RKO (cell line): ENCODE measurements at regions not wholly inside any gene's neighbourhood (a gene's known extent, or its start where the extent isn't known, plus 50 kb on each side); places are given as distances from the start of the nearest gene placed in this dataset.

Source experiments
- DNase-seq: peaks from one replicate; pipeline ENCODE4 v3.0.0-alpha.2; 2016; ENCODE audit warnings: low spot score

DNA sequence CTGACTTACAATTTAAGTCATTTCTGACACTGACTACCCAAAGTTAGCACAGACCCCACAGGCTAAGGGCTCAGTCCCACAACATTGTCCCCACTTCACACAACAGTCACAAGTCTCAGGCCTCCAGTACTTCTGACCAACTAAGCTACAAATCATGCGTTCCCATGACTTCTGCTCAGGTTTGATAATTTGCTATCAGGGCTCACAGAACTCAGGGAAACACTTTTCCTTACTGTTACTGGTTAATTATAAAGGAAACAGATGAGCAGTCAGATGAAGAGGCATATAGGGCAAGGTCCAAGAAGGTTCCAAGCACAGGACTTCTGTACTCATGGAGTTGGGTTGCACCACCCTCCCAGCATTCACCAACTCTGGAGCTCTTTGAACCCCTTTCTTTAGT is 151.2 kb upstream of the TNR start:
- no peak for DNase-seq

DNA sequence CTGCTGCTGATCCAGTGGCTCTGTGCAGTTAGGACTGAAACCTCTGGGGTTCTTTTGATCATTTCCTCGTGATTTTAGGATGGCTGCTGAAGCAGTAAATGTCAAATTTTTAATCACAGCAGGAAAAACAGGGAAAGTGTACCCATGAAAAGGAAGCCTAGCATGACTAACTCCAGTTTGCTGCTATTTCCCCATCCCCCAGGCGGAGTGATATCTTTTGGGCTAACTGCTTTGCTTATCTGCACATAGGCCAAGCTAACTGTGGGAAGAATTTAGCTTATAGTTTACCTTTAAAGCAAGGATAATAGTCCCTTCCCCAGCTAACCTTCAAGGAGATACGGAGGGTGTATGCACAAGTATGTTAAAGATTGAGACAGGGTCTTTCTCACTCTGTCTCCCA is 149.8 kb upstream of the TNR start:
- no peak for DNase-seq

DNA sequence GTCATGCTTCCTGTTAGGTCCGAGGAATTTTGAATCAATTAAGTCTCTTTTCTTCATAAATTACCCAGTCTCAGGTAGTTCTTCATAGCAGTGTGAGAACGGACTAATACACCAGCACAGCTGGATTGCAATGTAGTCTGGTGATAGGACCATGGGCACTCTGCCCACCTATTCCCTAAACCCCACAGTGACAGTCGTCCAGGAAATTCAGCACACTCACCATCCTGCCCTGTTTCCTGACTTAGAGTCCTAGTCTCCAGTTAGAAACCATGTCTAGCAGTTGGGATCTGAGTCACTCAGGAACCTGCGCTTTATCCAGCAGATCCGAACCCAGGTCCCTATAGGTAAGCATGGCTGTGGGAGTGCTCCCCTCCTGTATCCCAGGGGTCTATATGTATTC is 149.3 kb upstream of the TNR start:
- no peak for DNase-seq

- DNase-seq, result no peak
Observed at GRCh38 chr1:175891783-175892309, 148.5 kb upstream of the TNR start.

GRCh38 chr1:175890958-175891357 is 147.6 kb upstream of the TNR start:
- DNase-seq, result no peak

DNA sequence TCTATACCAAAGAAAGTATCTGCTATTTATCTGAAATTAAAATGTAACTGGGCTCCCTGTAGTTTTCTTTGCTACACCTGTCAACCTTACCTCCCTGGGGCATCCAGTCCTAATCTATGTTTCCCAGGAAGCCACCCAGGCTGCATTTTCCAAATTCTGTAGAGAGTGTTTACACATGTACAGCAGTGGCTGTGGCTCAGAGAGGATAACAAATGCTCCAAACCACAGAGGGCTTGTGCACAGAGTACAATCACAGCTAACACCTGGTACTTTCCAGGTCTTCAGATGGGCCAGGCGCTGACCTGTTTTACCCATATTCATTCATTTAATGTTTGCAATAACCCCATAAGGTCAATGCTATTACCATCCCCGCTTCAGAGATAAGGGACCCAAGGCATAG is 146.5 kb upstream of the TNR start:
- no peak for DNase-seq

GRCh38 chr1:175888996-175889395 is 145.6 kb upstream of the TNR start:
- no peak for DNase-seq

- peak; percentile 67 for DNase-seq
Observed at GRCh38 chr1:175887981-175888428, 144.6 kb upstream of the TNR start.

DNA sequence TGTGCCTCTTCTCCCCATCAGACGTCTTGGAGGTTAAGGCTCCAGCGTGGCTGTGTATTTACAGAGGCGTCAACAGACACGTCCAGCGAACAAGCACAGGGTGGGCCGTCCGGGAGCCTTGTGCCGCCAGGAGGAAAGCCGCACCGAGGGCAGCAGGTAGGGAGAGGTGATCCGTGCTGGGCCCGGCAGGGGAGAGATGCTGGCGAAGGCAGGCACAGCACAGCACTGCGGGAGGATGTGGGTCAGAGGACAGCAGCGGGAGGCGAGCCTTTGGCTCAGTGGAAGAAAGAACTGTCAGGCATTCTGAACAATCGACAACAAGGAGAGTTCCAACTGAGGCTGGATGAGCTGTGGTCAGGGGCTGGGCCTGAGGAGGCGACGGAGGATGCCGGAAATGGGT is 144.1 kb upstream of the TNR start:
- DNase-seq, result no peak

DNA sequence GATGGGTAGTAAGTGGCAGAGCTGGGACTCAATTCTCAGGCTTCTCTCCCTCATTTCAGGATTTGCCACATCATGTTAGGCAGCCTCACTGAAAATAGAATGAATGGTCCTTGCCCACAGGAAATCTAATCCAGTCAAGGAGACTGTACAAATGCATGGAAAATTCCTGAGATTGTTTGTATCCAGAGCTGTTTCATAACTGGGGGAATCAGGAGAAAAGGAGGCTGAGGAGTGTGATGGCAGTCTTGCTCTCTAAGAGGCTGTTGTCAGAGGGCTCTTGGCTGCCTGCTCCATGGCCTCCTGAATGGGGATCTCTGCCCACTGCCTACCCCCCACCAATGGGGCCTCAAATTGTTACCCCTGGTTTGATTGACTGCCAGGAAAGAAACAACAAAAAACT is 141.9 kb upstream of the TNR start:
- DNase-seq, result no peak

DNA sequence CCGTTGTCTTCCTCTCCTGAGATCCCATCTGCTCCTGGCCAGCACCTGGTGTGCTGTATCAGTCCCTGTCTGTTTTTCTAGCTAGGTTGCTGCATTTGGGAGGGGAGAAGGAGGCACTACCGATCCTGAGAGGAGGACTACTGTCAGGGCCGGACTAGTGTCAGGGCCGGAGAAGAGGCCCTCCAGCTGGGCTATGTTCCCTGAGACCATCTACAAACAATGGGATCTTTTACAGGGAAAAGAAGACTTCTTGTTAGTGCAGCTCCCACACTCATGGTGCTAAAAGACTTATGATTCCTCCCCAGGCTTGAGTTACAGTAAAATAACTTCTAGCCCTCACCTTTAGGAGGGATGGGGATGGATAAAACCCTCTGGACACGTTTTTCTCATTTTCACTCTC is 141.0 kb upstream of the TNR start:
- no peak for DNase-seq

DNA sequence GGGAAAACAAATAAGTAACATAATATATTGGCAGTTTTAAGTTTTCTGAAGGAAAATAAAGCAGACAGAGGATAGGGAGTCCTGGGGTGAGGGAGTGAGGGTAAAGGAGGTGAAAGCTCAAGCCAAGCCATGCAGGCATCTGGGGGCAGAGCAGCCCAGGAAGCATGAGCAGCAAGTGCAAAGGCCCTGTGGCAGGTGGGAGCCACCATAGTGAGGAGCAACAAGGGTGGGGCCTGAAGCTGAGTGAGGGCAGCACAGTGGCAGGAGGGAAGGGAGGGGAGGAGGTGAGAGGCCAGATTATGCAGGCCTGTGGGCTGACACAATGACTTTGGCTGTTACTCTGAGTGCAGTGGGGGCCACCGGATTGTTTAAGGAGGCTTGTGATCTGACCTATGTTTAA is 138.8 kb upstream of the TNR start:
- DNase-seq, result no peak

GRCh38 chr1:175881246-175881976 is 138.0 kb upstream of the TNR start:
- DNase-seq, result no peak

GRCh38 chr1:175878775-175879174 is 135.4 kb upstream of the TNR start:
- peak; percentile 37 for DNase-seq

DNA sequence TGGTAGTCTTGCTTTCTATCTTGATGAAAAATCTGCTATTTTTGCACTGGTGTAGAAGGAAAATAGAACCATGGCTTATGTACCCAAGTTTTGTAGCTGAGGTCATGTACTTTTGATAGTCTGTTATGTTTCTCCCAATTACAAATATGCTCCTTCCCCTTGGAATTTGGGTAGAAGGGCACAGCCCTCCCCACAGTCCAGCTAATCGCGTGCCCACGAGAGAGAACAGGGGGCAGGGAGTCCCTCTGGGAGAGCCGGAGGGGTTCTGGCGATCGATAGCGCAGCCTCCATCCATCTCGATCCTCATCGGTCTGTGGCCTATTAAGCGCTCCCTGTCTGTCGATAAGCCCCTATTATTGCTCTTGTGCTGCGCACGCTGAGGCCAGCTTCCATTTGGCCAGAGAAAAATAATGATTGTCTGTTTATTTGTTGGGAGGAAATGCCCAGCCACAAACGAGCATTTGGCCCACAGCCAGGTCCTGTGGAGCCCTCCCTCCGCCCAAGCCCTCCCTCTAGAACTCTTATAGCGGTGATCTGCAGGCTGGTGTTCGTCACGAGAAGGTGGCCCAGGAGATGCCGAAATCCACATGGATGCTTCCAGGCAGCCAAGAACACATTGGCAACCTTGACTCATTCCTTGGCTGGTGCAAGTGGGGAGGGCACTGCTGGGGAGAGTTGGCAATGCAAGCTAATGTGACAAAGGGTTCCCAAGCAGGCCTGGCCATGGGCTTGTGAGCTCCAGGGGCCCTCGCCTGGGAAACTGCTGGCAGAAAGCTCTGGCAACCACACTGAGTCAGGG is 134.7 kb upstream of the TNR start:
- DNase-seq, result no peak

GRCh38 chr1:175875556-175875955 is 132.2 kb upstream of the TNR start:
- no peak for DNase-seq

DNA sequence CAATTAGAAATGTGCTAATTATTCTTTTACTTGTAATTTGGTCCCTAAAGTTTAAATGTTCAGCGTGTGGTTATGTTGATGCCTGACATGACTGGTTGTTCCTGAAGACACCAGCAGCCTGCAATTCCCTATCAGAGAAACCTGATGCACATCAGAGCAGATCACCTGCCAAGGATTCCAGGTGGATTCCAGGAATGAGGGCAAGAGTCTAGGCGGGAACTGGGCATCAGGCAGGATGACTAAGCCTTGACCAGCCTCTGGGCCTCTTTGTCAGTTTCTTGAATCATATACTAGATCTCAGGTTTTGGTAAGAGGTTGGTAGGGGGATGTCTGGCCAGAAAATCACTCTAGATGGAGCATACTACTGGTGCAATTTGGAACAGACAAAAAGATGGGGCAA is 130.7 kb upstream of the TNR start:
- DNase-seq, result no peak

DNA sequence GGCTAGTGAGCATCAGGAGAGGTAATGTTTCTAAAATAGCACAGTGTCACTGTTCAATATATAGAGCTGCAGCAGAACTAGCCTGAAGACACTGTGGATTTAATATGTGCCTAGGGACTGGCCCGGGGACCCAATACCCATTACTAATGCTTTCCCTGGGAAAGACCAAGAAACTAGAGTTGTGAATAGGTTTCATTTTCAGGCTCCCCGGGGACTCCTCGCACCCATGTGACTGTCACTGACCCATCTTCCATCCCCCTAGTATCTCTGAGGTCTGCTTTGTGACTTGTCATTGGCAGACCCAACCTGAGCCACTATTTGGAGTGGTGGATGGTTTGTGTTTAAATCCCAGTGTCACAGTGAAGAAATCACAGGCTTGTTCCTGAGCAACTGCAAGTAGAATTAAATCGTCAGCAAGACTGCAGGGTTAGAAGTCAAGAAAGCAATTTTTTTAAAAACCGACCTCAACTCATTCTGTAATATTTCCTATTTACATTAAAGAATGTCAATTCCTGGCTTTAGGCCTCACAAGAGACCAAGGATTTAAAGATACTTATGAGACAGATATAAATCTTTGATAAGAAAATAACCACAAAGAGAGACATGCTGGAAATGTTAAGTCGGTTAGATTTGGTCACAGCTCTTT is 130.0 kb upstream of the TNR start:
- no peak for DNase-seq

GRCh38 chr1:175872588-175872987 is 129.2 kb upstream of the TNR start:
- DNase-seq, result no peak

DNA sequence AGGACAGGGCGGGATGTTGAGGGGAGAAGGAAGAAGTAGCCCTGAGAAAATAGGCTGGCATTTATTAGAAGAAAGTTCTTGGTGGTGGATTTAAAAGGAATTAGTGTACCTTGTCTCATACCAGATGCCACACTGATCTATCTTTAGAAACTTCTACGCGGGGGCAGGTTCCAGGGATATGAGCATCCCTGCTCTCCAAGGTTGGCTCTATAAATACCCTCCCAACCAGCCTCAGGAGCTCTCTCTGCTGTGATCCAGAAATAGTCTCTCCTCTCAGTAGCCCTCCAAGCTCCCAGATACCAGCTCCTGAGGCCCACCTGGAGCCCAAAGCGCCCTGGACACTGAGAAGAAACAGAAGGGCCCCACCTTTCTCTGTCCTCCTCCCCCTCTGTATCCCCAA is 128.3 kb upstream of the TNR start:
- DNase-seq, result no peak

- DNase-seq, result no peak
Observed at GRCh38 chr1:175870217-175870616, 126.8 kb upstream of the TNR start.

DNA sequence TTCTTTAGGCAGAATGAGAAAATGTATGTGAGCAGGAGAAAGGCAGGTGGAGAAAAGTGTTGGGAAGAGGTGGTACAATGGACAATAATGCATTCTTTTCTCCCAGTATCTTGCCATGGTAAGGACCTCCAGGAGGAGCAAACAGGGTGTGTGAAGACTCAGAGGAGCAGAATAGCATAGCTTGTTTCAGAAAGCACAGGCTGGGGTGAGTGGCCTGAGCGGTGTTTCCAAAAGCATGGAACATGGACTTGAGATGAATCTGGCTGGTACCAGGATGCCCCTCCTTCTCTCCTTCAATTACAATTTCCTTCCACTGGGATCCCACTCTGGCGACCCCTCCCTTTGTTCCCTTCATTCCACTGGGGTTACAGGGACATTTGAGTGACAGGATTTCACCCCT is 123.4 kb upstream of the TNR start:
- DNase-seq, result no peak
